Right lobe of liver (tissue), 4 donors: ENCODE measurements at regions not wholly inside any gene's neighbourhood (a gene's known extent, or its start where the extent isn't known, plus 50 kb on each side); places are given as distances from the start of the nearest gene placed in this dataset.

Experiments
- CTCF ChIP-seq, 4 donors: fragments of 200-600 bp in 3 of 4; fragments of 450-650 bp in 1 of 4; IDR thresholded peaks; one replicate each; pipeline versions ENCODE4 v1.5.1 to v1.8.0; 2016 to 2022; ENCODE audit warnings: antibody characterized with exemption in 4 of 4, mild to moderate bottlenecking in 2 of 4
- POLR2A ChIP-seq: fragments of 450-650 bp; IDR thresholded peaks from one replicate; pipeline ENCODE4 v1.6.1; 2017; ENCODE audit warnings: antibody characterized with exemption, mild to moderate bottlenecking
- donor health status: DM: no; HTN: no; CAD: no.
- donor health status: DM: no; HTN: no; CAD: no.
- donor health status: DM: no; HTN: yes; CAD: no.

- TF ChIP-seq CTCF (IDR thresholded peaks at IDR 0.05): no peak
- no peak for TF ChIP-seq POLR2A
Measured at GRCh38 chr2:167404627-167405284, 516.5 kb downstream of the XIRP2 start.
